HG02973 (cell line): ENCODE measurements at regions not wholly inside any gene's neighbourhood (a gene's known extent, or its start where the extent isn't known, plus 50 kb on each side); places are given as distances from the start of the nearest gene placed in this dataset.
"Not testable (repeated sequence)": the region's sequence is repeated elsewhere in the genome, so short reads cannot be mapped to it uniquely, and the experiment has no call there.

Experiments used
- ATAC-seq: cut with Tn5 transposase; IDR thresholded peaks from one replicate; pipeline ENCODE4 v1.9.1; 2021; ENCODE audit warnings: moderate library complexity; ENCODE audit not compliant: unreplicated experiment

DNA sequence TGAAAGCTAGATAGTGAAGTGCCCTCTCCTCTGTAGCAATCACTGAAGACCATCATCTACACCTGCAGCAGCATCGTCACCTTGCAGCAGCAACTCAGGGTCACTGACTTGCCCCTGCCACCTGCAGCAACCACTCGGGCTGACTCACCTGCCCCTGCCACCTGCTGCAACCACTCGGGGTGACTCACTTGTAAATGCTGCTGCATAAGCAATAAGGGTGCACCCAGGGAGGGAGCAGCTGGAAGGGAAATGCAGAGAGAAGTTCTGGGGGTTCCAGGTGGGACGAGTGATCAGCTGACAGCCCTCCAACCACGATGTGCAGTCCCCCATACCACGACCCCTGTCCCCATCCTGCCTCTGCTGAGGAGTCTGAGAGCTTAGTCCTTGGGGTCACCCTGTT is 357.1 kb upstream of the SFSWAP start:
- no peak for ATAC-seq

DNA sequence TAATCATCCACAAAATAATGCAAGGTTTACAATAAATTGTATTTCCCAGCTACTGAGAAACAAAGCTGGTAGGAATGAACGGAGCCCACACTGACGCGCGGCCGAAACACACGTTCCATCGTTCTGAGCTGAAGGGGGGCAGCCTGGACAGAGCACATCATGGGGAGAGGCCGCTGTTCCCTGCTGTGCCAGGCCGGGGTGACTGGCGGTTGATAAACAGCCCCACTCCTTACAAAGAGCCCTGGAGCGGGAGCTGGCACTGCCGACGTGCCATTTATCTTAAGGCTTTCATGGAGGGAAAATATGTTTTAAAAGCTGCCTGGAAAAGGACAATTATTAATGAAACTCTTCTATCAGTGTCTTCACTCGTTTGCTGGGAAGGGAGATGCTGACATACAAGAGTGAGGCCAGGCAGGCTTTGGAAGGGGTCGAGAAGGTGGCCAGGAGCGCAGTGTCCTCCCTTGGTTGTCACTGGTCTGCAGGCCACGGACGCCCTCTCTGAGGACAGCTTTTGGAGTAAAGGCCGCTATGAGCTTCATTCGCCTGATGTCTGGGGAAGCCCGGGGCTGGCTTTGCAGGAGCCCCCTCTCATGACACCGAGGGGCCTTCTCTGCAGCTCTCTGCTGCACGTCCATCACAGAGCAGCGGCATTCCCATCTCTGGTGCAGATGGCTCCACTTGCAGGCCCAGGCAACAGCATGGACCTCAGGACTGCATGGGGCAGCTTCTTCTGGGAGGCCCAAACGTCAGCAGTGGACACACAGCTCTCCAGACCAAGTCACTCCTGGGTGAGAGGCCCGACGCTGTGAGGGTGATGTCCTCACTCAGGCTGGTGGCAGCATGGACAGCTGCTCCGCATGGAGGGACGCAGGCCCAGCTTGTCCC is 355.3 kb upstream of the SFSWAP start:
- no peak for ATAC-seq

DNA sequence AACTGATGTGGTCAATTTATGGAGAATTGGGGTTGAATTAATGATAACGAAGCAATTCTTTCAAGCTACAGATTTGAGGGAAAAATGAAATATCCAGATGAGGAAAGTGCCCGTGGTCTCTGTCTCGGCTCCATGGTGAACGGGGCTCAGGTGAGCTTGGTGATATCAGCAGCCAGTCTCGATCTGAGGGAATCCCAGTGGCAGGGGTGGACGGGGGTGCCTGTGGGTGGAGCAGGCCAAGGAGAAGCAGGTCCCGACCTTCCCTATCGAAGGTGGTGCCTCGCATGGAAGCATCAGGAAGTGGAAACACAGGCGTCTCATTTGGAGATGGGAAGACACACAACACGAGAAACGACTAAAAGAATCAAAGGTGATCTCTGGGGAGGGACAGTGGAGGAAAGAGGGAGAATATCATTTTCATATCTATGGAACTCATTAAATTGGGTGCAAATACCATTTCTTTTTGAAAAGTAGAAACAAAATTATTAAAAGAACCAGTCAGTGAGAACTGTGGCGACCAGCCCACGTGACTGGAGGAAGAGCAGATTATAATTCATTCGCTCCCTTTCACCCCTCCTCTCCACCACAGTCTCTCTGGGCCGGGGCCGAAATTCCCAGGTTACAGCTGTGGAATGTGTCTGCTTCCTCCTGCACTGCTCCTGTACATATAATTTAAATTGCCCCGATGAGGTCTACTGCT is 354.3 kb upstream of the SFSWAP start:
- no peak for ATAC-seq

DNA sequence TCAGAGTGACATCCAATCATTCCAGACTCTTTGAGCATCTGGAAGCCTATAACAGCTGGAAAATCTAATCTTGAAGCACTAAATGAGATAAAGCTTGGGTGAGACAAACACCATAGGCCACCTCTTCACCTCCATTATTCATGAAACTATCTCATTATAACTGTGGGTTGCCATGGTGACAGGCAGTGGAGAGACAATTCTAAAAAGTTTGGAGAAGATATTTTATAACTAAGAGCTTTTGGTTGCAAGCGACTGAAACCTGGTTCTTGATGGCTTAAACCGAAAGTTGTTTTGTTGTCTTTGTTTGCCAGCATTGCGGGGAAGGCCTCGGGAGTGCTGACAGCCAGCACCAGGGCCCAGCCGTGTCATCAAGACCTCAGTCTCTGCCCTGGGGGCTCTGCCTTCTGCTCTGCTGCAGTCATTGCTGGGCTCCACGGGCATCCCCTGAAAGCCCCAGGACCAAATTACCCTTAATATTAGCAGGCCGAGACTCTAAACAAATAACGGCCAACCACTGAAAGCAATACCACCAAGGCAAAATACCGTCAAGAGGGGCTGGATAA is 353.6 kb upstream of the SFSWAP start:
- no peak for ATAC-seq

DNA sequence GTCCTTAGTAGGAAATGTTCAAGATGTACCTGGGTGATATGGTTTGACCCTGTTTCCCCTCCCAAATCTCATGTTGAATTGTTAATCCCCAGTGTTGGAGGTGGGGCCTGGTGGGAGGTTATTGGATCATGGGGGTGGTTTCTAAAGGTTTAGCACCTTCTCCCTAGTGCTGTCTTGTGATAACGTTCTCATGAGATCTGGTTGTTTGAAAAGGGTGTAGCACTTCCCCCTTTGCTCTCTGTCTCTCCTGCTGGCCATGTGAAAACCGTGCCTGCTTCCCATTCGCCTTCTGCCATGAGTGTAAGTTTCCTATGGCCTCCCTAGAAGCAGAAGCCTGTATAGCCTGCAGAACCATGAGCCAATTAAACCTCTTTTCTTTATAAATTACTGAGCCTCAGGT is 353.0 kb upstream of the SFSWAP start:
- no peak for ATAC-seq

DNA sequence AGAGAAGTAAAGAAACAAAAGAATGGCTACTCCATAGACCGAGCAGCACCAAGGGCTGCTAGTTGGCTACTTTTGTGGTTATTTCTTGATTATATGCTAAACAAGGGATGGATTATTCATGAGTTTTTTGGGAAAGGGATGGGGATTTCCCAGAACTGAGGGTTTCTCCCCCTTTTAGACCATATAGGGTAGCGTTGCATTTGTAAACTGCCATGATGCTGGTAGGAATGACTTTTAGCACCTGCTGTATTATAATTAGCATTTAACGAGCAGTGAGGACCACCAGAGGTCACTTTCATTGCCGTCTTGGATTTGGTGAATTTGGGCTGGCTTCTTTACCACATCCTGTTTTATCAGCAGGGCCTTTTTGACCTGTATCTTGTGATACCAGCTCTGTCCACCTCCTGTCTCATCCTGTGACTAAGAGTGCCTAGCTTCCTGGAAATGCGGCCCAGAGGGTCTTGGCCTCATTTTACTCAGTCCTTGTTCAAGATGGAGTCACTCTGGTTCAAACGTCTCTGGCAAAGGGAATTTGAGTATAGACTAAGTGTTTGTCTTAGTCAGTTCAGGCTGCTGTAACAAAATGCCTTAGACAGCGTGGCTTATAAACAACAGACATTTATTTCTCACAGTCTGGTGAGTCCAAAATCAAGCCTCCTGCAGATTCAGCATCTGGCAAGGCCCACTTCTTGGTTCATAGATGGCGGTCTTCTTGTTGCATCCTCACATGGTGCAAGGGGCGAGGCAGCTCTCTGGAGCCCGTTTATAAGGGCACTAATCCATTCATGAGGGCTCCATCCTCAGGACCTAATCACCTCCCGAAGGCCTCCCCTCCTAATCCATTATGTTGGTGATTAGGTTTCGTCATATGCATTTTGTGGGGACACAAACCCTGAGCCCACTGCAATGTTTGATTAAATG is 348.3 kb upstream of the SFSWAP start:
- ATAC-seq = no peak

DNA sequence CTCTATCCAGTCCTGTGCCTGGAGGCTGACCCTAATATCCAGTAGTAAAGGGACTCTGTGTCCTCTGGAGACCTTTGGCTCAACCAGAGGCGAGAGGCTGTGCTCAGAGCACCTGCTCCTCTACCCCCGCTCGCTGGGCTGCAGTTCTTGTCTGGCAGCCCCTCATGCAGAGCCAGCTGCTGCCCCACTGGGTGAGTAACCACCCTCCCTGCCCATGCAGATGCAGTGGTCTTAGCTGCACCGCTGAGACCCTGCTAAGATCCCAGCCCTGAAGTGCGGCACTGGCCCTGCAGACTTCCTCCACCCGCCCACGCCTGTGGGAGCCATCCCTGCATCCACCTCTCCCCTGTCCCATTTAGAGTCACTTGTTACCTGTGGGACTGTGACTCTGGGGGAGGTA is 347.5 kb upstream of the SFSWAP start:
- no peak for ATAC-seq

DNA sequence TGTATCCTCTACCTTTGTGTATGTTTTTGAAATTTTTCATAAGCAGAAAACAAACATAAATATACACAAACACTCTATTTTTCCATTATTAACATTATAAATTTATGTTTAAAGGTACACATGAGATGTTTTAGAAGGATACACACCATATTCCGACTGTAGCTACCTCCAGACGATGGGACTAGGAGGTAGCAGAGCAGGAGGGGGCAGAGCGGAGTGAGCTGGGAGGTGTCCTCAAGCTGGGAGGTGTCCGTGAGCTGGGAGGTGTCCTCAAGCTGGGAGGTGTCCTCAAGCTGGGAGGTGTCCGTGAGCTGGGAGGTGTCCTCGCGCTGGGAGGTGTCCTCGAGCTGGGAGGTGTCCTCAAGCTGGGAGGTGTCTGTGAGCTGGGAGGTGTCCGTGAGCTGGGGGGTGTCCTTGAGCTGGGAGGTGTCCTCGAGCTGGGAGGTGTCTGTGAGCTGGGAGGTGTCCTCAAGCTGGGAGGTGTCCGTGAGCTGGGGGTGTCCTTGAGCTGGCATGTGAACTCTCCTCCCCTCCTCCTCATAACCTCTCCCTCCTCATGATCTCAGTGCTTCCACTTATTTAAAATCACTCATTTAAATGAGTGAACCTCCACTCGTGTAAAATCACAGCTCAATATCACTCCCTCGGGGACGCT is 346.9 kb upstream of the SFSWAP start:
- ATAC-seq = no peak

DNA sequence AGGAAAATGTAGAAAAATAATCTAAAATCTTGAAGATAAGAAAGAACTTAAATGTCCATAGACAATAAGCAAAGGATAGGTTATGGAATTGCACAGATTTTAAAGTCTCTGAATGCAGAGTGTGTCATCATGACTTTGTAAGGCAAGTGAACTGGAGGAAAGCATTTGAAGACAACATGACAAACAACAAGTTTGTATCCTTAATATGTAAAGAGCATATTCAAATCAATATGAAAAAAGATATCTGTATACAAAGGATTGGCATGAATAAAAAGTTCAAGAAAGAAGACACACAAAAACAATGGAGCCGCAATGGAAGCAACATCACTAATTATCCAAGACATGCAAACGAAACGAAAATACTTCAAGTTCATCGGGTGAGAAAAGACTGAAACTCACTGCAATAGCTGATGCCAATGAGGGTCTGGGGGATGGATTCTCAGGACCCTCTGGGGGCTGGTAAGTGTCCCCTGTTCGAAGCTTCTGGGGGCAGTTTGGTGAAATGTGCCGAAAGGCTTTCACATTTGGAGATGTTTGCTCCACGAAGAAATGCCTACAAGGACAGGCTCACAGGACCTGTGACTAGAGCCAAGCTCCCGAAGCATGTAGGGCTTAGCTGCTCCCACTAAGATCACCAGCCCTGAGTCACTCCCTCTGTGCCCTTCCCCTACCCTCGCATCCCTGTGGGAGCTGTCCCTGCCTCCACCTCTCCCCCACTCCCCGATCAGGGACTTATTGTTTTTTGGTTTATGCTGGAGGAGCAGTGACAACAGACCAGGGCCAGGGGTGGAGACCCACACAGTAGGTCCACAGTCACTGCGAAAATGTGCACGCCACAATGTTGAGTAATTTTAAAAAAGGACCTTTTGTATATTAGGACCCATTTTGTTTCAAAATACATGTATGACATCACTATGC is 345.7 kb upstream of the SFSWAP start:
- no peak for ATAC-seq

DNA sequence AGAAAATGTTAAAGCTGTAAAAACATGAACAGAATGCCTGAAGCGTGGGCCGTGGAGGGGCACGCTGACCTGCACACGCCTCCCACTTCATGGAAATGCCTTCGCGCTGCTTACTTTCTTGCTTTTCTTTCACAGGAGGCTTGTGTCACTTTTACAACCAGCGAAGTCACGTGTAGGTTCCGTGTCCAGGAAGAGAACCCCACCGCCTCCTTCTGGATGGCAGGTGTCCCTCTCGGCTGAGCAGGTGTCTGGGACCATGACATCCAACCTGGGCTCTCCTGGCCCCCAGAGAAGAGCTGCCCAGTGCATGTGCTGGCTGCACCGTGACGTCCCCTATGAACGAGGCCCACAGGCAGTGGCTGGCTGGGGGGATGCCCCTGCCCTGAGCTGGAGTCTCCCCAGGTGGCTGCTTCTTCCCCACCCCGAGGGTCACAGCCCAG is 345.0 kb upstream of the SFSWAP start:
- no peak for ATAC-seq

DNA sequence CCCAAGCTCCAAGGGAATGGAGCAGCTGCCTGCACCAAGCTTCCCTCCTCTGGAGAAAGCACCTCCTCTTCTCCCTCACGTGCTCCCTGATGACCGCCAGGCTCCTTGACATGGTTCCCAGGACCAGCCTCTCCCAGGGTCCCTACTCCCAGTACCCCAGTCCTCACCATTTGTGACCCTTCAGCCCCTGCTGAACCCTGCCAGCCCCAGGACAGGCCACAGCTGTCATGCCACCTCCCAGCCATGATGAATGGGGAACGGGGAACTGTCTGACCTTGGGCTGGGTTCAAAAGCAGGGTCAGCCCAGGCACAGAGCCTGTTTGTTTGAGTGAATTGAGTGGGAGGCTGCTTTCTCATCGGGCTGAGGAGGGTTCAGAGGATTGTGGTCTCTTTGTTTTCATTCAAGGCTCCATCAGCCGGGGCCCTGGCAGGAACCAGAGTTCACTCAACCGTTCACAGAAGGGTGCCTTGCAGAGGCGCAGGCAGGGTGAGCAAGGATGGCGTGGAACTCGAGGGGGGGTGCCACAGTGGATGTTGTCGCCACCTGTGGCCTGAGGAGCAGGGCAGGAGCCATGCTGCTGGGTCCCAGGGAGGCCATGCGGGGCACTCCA is 344.5 kb upstream of the SFSWAP start:
- ATAC-seq = no peak

DNA sequence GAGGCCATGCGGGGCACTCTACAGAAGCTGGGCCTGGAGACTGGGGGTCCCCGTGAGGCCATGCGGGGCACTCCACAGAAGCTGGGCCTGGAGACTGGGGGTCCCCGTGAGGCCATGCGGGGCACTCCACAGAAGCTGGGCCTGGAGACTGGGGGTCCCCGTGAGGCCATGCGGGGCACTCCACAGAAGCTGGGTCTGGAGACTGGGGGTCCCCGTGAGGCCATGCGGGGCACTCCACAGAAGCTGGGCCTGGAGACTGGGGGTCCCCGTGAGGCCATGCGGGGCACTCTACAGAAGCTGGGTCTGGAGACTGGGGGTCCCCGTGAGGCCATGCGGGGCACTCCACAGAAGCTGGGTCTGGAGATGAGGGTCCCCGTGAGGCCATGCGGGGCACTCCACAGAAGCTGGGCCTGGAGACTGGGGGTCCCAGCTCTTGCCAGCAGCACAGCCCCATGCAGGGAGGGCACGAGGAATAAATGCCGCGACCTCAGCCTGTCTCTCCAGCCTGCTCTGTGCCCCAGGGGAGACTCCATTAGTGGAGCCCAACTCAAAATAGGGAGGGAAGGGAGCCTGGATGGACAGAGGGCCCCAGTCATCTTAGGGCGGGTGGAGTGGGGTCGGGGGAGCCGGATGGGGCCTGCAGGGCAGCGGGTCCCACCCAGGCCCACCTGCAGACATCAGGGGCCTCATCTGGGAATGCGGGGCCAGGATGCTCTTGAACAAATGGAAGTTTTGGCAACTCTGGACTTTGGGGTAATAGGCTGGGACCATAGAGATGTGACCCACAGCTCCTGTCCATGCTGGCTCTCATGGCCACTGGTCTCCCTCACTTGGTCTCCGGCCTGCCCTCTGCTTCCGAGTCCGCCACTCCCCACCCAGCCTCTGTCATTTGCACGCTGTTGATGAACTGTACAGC is 343.6 kb upstream of the SFSWAP start:
- not testable (repeated sequence) for ATAC-seq

DNA sequence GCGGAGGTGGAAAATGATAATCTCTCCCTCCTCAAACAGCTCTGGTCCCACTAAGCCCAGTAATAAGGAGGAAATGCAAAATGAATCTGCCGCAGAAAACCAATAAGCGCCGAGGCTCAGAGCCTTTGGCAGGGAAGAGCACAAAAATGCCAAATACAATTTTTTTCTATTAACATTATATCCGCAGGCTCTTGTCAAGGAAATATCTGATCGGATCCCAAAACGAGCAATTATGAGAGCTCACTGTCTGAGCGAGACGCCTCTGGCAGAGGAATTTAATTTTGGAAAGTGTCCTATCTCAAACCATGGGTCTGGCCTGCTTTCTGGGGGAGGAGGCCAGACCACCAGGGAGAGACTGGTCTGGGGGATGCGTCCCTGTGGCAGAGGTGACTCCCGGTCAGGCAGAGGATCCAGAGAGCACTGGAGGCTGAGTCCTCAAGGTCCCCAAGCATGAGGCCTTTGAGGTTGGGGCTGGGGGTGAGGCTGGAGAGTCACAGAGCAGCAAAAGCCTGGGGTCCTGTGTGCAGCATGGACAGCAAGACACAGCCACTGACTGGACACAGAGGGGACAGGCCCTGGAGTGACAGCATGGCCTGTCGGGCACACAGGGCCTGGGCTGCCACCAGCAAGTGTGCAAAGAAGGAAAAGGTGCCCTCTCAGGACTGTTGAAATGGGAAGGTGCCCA is 342.8 kb upstream of the SFSWAP start:
- ATAC-seq = no peak

DNA sequence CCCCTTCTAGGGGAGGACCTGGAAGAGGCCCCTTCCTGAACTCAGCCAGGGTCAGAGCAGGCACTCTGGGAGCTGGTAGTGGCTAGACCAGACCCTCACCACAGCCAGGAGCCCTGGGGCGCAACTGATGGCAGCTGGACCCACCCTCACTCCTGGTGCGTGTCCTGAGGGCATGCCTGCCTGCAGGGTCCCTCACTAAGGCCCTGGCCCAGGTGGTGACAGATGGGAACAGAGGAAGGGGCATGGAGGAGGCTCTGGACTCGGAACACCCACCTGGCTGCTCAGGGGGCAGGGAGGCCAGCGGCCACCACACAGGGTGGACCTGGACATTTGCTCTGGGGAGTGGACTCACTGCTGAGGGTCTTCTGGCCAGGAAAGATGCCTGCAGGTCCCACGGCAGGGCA is 342.2 kb upstream of the SFSWAP start:
- no peak for ATAC-seq

DNA sequence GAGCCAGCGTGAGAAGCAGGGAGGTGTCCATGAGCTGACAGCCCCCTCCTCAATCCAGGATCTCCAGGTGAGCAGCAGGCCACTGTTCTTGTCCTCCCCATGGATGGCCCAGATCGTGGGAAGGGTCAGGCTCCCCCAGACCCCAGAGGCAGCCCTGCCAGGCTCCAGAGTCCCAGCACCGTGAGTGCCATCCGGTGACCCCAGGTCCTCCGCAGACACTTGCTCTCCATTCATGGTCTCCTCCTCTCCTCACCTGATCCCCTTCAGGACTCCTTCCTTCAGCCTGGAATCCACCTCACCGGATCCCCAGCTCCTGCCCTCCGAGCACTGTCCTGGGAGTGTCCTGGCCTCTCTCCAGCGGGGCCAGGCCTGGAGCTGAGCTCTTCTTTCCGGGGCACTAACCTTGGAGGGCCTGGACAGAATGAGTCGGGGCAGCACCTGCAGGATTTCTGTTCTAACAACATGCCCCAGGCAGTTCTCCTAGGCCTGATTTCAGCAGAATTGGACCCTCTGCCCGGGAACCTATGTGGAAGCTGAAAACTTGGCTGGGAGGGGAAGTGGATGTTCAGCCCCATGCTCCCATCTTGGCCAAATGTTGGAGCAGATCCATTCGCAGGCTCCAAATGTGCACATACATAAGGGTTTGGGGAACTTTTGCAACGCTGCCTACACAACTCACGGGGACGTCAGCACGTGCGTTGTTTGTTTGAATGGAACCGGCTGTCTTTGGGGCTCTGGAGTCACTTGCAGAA is 341.6 kb upstream of the SFSWAP start:
- ATAC-seq = no peak

DNA sequence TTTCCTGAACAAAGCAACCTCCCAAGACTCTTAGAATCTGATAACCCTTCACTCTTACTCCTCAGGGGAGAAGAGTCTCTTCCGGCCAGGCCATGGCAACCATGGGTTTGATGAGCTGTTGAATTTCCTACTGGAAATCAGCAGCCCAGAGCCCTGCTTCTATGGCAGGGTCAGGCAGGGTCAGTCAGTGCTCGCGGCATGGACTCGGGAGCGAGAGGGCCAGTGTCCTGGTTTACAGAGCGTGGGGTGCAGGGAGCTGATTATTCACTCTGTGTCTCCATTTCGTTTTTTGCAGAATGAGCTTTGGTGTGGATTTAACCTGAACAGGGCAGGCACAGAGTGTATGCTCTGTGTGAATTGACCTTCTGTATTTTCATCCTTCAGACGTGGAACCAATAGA is 340.6 kb upstream of the SFSWAP start:
- no peak for ATAC-seq
